AG08395 (cell line): ENCODE measurements at regions not wholly inside any gene's neighbourhood (a gene's known extent, or its start where the extent isn't known, plus 50 kb on each side); places are given as distances from the start of the nearest gene placed in this dataset.

Experiments
- DNase-seq: peaks from one replicate; pipeline ENCODE4 v3.0.0; 2012; ENCODE audit warnings: mixed read lengths, low spot score

DNA sequence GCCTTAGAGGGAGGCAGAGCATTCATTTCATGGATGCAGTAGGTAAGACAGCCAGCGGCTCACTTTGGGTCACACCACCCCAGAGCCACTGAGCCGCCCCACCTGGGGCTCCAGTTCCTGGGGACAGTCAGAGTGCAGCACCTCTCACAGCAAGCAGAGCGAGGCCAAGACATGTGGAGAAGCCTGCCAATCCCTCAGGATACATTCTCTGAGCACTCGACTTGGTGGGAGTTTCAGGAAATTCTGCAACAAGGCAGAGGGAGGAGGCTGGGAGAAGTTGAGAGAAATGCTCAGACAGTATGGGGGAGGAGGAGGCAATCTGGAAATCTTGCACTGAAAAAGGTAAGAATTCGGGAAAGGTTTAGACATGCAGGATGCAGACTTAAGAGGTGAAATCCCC lies 60.8 kb upstream of the WLS start:
- no peak for DNase-seq

DNA sequence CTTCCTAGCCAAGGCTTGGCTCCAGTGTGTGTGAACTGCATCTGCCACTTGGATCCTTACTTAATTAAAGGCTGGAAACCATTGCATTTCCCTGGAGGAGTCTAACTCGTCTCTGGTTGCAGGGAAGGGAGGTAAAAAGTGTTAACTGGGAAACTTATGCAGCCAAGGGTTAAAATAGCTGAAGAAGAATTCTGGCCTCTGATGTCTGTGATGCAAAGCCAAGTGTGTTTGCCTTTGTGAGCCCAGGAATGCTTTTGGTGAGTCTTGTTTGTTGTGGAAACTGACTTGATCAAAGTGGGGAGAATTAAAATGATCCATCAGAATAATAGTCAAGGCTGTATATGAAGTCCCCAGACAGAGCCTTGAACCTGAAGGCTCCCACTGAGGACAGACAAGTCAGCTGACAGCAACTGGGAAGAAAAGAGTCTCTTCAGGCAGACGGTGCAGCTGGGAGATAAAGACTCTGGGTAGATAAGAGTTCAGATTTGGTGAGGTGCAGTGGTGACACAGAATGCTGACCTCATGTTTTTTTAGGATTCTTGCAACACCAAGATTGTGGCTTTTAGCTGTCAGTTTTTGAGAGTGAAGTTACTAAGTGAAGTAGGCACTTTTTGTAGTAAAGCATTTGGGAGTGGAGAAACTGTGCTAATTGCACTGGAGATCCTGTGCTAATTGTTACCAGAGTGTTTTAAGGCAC lies 59.5 kb upstream of the WLS start:
- DNase-seq: no peak

DNA sequence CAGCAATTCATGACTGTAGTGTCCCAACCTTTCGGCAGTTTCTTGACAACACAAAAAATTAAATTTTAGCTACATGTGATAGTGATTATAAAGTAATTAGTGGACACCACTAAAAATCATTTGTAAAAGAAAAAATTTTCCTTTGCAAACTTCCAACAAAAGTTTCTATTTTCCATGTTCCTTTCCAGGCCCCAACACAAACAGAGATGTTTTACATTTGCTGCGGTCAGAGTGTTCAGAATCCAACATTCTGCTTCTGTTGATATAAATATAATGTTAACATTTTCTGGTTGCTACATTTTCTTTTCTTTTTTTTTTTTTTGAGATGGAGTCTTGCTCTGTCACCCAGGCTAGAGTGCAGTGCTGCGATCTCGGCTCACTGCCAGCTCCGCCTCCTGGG lies 54.9 kb upstream of the WLS start:
- no peak for DNase-seq

DNA sequence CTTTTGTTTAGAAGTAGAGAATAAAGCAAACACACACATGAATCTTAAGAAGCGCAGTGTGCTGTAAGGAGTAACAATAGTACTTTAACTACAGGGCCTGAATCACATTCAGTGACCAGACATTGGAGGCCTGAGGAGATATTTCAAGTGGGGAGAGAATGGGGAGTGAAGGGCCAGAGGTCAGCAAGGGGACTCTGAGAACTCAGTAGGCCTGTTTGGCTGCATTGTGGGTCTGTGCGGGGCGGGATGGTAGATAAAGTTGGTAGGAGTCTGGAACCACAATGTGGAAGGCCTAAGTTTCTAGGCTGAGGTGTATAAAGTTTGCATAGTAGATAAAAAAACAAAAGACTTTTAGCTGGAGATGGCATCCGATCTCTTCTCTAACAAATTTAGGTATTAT lies 52.7 kb upstream of the WLS start:
- DNase-seq: no peak

DNA sequence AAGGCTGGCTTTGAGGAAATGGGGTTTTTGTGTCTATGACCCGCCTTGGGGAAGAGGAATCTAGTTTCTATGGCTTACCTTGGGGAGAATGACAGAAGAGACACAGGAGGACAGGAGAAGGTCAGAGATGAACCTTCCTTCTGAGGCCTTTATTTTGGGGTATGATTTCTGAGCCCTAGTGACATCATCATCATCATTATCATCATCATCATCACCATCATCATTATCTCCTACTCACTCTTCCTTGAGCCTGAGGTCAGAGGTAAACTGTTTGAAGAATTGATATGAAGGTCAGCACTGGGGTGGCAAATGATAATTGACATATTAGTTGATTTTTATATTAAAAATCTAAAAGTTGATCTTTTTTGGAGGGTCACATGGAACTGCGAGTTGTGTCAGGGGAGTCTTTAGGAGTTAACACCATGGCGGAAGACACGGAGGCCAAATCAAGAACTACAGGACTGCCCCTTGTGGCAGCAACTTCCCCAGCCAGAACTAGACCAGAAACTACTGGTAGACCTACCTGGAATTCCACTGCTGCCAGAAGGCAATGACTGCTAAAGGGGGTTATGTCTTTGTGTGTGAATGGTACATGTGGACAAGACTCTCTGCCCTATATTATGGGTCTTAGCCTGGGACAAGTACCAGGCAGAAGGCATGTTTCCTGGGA lies 49.8 kb upstream of the WLS start:
- no peak for DNase-seq
